ENCODE measurements at regions not wholly inside any gene's neighbourhood (a gene's known extent, or its start where the extent isn't known, plus 50 kb on each side); places are given as distances from the start of the nearest gene placed in this dataset.

- no peak overlapping the region for H3K4me3 ChIP-seq (ENCODE audit: low read depth in 2 of 2, low read length in 1 of 2)
- no peaks in the 10 kb centered on the region for H3K36me3 ChIP-seq (replicated peaks in 1 of 2; ENCODE audit: control insufficient read depth in 1 of 2, insufficient read depth in 2 of 2, low read length in 1 of 2)
- CTCF ChIA-PET: no interaction called here
- H3K79me2 ChIP-seq (ENCODE audit: insufficient read depth): no peaks in the 10 kb centered on the region
- WGBS (ENCODE audit: low lambda C conversion rate): 4% methylated on average over 4 of the region's 4 CpGs
- H2AFZ ChIP-seq (ENCODE audit: low read depth): no peak overlapping the region
- H3K9me2 ChIP-seq: no peaks in the 10 kb centered on the region
- H3K27me3 ChIP-seq (ENCODE audit: insufficient read depth): no peaks in the 10 kb centered on the region
- no peak for TF ChIP-seq PBX3 (IDR thresholded peaks at IDR 0.05)
- no peak for TF ChIP-seq ELF1 (IDR thresholded peaks at IDR 0.05)
- TF ChIP-seq TEAD4 (IDR thresholded peaks at IDR 0.05; ENCODE audit: borderline replicate concordance, insufficient read depth): no peak
- TF ChIP-seq CHD2 (IDR thresholded peaks at IDR 0.05; ENCODE audit: low read length, partially characterized antibody): no peak
- no peaks in the 10 kb centered on the region for H3K4me1 ChIP-seq (ENCODE audit: control insufficient read depth in 1 of 2, insufficient read depth in 2 of 2, low read depth in 1 of 2, low read length in 1 of 2)
- H3F3A ChIP-seq (replicated peaks; ENCODE audit: insufficient read depth): no peaks in the 10 kb centered on the region
- no peaks in the 10 kb centered on the region for H4K20me1 ChIP-seq (ENCODE audit: insufficient read depth)
- no peak overlapping the region for H3K9ac ChIP-seq
- POLR2A ChIA-PET: no interaction called here
- H3K9me3 ChIP-seq: no peaks in the 10 kb centered on the region
- no peak for DNase-seq
- no peak overlapping the region for H3K4me2 ChIP-seq
- no peak overlapping the region for H3K27ac ChIP-seq (ENCODE audit: low read depth in 2 of 2, low read length in 1 of 2)
These were observed 188.7 kb downstream of the RPAP3 start for GRCh38 chr12:47517122-47517521.

GRCh38 chr12:47509398-47509851, 196.4 kb downstream of the RPAP3 start:
- POLR2A ChIA-PET: no interaction called here

GRCh38 chr12:47507221-47507620, 198.6 kb downstream of the RPAP3 start:
- Histone ChIP-seq H3K4me3 (ENCODE audit: low read depth in 2 of 2, low read length in 1 of 2) (no peak overlapping the region), H3K79me2 (ENCODE audit: insufficient read depth) (no peaks in the 10 kb centered on the region), H3K9ac (no peak overlapping the region), H2AFZ (ENCODE audit: low read depth) (peak overlapping the region; percentile 7; the same call in 1 of the 2 replicates), H3K36me3 (replicated peaks in 1 of 2; ENCODE audit: control insufficient read depth in 1 of 2, insufficient read depth in 2 of 2, low read length in 1 of 2) (no peaks in the 10 kb centered on the region), H3F3A (replicated peaks; ENCODE audit: insufficient read depth) (peaks cover 17% of the 10 kb centered on the region), H3K9me3 (no peaks in the 10 kb centered on the region), H3K27ac (ENCODE audit: low read depth in 2 of 2, low read length in 1 of 2) (no peak overlapping the region), H4K20me1 (ENCODE audit: insufficient read depth) (no peaks in the 10 kb centered on the region), H3K4me1 (ENCODE audit: control insufficient read depth in 1 of 2, insufficient read depth in 2 of 2, low read depth in 1 of 2, low read length in 1 of 2) (peaks cover 0 to 8% of the 10 kb centered on the region in 2 experiments; a peak in 2 of 4 replicates), H3K27me3 (ENCODE audit: insufficient read depth) (no peaks in the 10 kb centered on the region), H3K9me2 (no peaks in the 10 kb centered on the region), H3K4me2 (no peak overlapping the region)
- POLR2A ChIA-PET: no interaction called here
- CTCF ChIA-PET: no interaction called here
- TF ChIP-seq RXRA (IDR thresholded peaks at IDR 0.05; ENCODE audit: borderline replicate concordance, low read depth) (no peak), FOXJ3 (CRISPR knock-in tag; IDR thresholded peaks at IDR 0.05) (no peak), CHD2 (IDR thresholded peaks at IDR 0.05; ENCODE audit: low read length, partially characterized antibody) (no peak), TCF12 (IDR thresholded peaks at IDR 0.05) (no peak)
- TF ChIP-seq, protein P1, sequence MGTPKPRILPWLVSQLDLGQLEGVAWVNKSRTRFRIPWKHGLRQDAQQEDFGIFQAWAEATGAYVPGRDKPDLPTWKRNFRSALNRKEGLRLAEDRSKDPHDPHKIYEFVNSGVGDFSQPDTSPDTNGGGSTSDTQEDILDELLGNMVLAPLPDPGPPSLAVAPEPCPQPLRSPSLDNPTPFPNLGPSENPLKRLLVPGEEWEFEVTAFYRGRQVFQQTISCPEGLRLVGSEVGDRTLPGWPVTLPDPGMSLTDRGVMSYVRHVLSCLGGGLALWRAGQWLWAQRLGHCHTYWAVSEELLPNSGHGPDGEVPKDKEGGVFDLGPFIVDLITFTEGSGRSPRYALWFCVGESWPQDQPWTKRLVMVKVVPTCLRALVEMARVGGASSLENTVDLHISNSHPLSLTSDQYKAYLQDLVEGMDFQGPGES (IDR thresholded peaks at IDR 0.05; ENCODE audit: low read depth, low read length): no peak
- no peak for DNase-seq
- 81% methylated on average over 3 of the region's 3 CpGs for WGBS (ENCODE audit: low lambda C conversion rate)

More at GRCh38 chr12:47509398-47509851, 196.4 kb downstream of the RPAP3 start:
- H3K4me3 ChIP-seq (ENCODE audit: low read depth in 2 of 2, low read length in 1 of 2): no peak overlapping the region
- no peaks in the 10 kb centered on the region for H3K79me2 ChIP-seq (ENCODE audit: insufficient read depth)
- no peaks in the 10 kb centered on the region for H4K20me1 ChIP-seq (ENCODE audit: insufficient read depth)
- no peaks in the 10 kb centered on the region for H3K27me3 ChIP-seq (ENCODE audit: insufficient read depth)
- TF ChIP-seq PBX3 (IDR thresholded peaks at IDR 0.05): peak; percentile 42
- TF ChIP-seq SMC3 (IDR thresholded peaks at IDR 0.05; ENCODE audit: low read depth, low read length): no peak
- TF ChIP-seq TCF12 (IDR thresholded peaks at IDR 0.05): peak; percentile 55
- TF ChIP-seq MEF2A (IDR thresholded peaks at IDR 0.05; ENCODE audit: borderline replicate concordance, low read depth): peak; percentile 64
- no peak overlapping the region for H3K9ac ChIP-seq
- CTCF ChIA-PET: no interaction called here
- no peaks in the 10 kb centered on the region for H3K36me3 ChIP-seq (replicated peaks in 1 of 2; ENCODE audit: control insufficient read depth in 1 of 2, insufficient read depth in 2 of 2, low read length in 1 of 2)
- no peak for DNase-seq
- 83% methylated on average over 1 of the region's 1 CpG for WGBS (ENCODE audit: low lambda C conversion rate)
- no peak overlapping the region; the same call in 1 of the 2 replicates for H3K4me2 ChIP-seq
- peak overlapping the region in 1 of 2 experiments; percentile 60; a peak in 2 of 4 replicates for H3K27ac ChIP-seq (ENCODE audit: low read depth in 2 of 2, low read length in 1 of 2)
- H2AFZ ChIP-seq (ENCODE audit: low read depth): peak overlapping the region; percentile 15; the same call in 1 of the 2 replicates
- H3F3A ChIP-seq (replicated peaks; ENCODE audit: insufficient read depth): peaks cover 17% of the 10 kb centered on the region
- H3K9me2 ChIP-seq: no peaks in the 10 kb centered on the region
- no peaks in the 10 kb centered on the region for H3K9me3 ChIP-seq
- H3K4me1 ChIP-seq (ENCODE audit: control insufficient read depth in 1 of 2, insufficient read depth in 2 of 2, low read depth in 1 of 2, low read length in 1 of 2): peaks cover 0 to 8% of the 10 kb centered on the region in 2 experiments; a peak in 2 of 4 replicates

All from SK-N-SH (cell line).